ENCODE measurements at regions not wholly inside any gene's neighbourhood (a gene's known extent, or its start where the extent isn't known, plus 50 kb on each side); places are given as distances from the start of the nearest gene placed in this dataset.
A peak's percentile ranks its signal among the peaks of the same experiment; 100 is the strongest.

DNA sequence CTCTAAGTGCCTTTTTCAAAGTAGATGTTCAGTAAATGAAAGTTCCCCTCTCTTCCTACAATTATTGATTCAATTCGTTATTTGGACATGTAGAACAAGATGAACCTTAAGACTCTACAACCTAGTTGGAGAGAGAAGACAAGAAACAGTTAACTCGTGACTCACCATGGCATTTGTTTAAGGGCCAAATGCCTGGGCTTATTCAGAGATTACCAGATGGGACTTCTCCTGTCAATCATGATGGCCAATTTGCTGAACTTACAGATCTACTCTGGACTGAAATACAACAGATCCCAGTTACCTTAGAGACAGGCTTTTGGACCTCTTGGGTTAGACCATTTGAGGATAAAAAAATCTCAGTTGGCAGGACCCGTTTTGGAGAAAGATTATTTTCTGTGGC is 93.5 kb downstream of the C1orf94 start:
- Histone ChIP-seq H2AFZ (no peak overlapping the region), H3K9me3 (ENCODE audit: low read depth) (no peaks in the 10 kb centered on the region), H3F3A (ENCODE audit: insufficient read depth) (peaks cover 24% of the 10 kb centered on the region), H3K4me3 (no peak overlapping the region), H3K36me3 (ENCODE audit: low read depth) (no peaks in the 10 kb centered on the region), H3K27me3 (replicated peaks; ENCODE audit: insufficient read depth) (peaks cover 67% of the 10 kb centered on the region), H3K9ac (no peak overlapping the region), H3K9me2 (ENCODE audit: insufficient read depth) (no peaks in the 10 kb centered on the region), H3K4me2 (ENCODE audit: unreplicated experiment) (no peak overlapping the region), H3K4me1 (ENCODE audit: insufficient read depth) (peaks cover 15% of the 10 kb centered on the region), H4K20me1 (ENCODE audit: insufficient read depth) (no peaks in the 10 kb centered on the region), H3K79me2 (ENCODE audit: insufficient read depth) (no peaks in the 10 kb centered on the region), H3K27ac (no peak overlapping the region)
- DNase-seq: peak; percentile 9
- in situ Hi-C loops (cut with MboI): no loop called here
- WGBS, 2 experiments (ENCODE audit: low coverage in 1 of 2, low lambda C conversion rate in 2 of 2, missing lambda C conversion rate in 2 of 2): 39 to 49% methylated on average over 3 of the region's 3 CpGs
- TF ChIP-seq EZH2 (IDR thresholded peaks at IDR 0.05; ENCODE audit: insufficient read depth, poor library complexity, severe bottlenecking) (no peak), EZH2phosphoT487 (IDR thresholded peaks at IDR 0.05; ENCODE audit: insufficient read depth, low read depth) (no peak)

DNA sequence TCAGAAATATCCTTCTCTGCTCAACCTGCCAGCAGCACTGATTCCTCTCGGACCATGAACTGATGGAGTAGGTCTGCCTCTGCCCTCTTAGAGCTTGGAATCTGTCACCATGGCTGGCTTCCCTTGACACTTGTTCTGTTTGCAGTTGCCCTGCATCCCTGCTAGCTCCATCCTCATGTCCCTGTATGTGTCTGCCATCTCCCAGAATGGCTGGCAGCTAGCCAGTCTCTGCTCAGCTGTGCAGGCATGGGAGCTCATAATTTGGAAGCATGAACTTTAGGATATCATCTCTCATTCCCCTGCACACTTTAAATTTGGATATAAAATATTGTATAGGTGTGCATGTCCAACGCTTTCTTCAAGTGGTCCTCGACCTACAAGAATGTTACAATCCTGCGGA is 95.4 kb downstream of the C1orf94 start:
- Histone ChIP-seq H3K36me3 (ENCODE audit: low read depth) (no peaks in the 10 kb centered on the region), H3K4me1 (ENCODE audit: insufficient read depth) (peaks cover 13% of the 10 kb centered on the region), H3K9me3 (ENCODE audit: low read depth) (no peaks in the 10 kb centered on the region), H3K4me3 (no peak overlapping the region), H3K79me2 (ENCODE audit: insufficient read depth) (no peaks in the 10 kb centered on the region), H2AFZ (no peak overlapping the region), H4K20me1 (ENCODE audit: insufficient read depth) (no peaks in the 10 kb centered on the region), H3K27ac (no peak overlapping the region), H3K27me3 (replicated peaks; ENCODE audit: insufficient read depth) (peaks cover 62% of the 10 kb centered on the region), H3K9me2 (ENCODE audit: insufficient read depth) (no peaks in the 10 kb centered on the region), H3K9ac (no peak overlapping the region), H3K4me2 (ENCODE audit: unreplicated experiment) (no peak overlapping the region), H3F3A (ENCODE audit: insufficient read depth) (peaks cover 20% of the 10 kb centered on the region)
- no peak for DNase-seq
- in situ Hi-C loops (cut with MboI): no loop called here
- TF ChIP-seq EZH2 (IDR thresholded peaks at IDR 0.05; ENCODE audit: insufficient read depth, poor library complexity, severe bottlenecking) (no peak), EZH2phosphoT487 (IDR thresholded peaks at IDR 0.05; ENCODE audit: insufficient read depth, low read depth) (no peak)
- 57 to 61% methylated on average over 4 of the region's 4 CpGs for WGBS, 2 experiments (ENCODE audit: low coverage in 1 of 2, low lambda C conversion rate in 2 of 2, missing lambda C conversion rate in 2 of 2)

DNA sequence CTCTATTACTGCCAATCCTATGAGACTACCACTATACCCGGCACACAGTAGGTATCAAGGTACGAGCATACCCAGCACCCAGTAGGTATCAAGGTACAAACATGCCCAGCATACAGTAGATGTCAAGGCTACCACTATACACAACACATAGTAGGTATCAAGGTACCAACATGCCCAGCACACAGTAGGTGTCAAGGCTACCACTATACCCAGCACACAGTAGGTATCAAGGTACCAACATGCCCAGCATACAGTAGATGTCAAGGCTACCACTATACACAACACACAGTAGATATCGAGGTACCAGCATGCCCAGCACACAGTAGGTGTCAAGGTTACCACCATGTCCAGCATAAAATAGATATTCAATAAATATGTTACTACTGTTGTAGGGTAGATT is 98.4 kb downstream of the C1orf94 start:
- H3K27ac ChIP-seq: no peak overlapping the region
- H3K4me1 ChIP-seq (ENCODE audit: insufficient read depth): no peaks in the 10 kb centered on the region
- no peaks in the 10 kb centered on the region for H3K9me3 ChIP-seq (ENCODE audit: low read depth)
- no peaks in the 10 kb centered on the region for H4K20me1 ChIP-seq (ENCODE audit: insufficient read depth)
- no peak overlapping the region for H2AFZ ChIP-seq
- no peak overlapping the region for H3K4me2 ChIP-seq (ENCODE audit: unreplicated experiment)
- H3K9ac ChIP-seq: no peak overlapping the region
- H3K36me3 ChIP-seq (ENCODE audit: low read depth): no peaks in the 10 kb centered on the region
- H3K4me3 ChIP-seq: no peak overlapping the region
- peaks cover 87% of the 10 kb centered on the region for H3K27me3 ChIP-seq (replicated peaks; ENCODE audit: insufficient read depth)
- TF ChIP-seq EZH2phosphoT487 (IDR thresholded peaks at IDR 0.05; ENCODE audit: insufficient read depth, low read depth): no peak
- no peak for TF ChIP-seq EZH2 (IDR thresholded peaks at IDR 0.05; ENCODE audit: insufficient read depth, poor library complexity, severe bottlenecking)
- no peak for DNase-seq
- in situ Hi-C loops (cut with MboI): no loop called here
- 61 to 66% methylated on average over 3 of the region's 3 CpGs for WGBS, 2 experiments (ENCODE audit: low coverage in 1 of 2, low lambda C conversion rate in 2 of 2, missing lambda C conversion rate in 2 of 2)
- no peaks in the 10 kb centered on the region for H3K9me2 ChIP-seq (ENCODE audit: insufficient read depth)
- H3K79me2 ChIP-seq (ENCODE audit: insufficient read depth): no peaks in the 10 kb centered on the region
- no peaks in the 10 kb centered on the region for H3F3A ChIP-seq (ENCODE audit: insufficient read depth)

DNA sequence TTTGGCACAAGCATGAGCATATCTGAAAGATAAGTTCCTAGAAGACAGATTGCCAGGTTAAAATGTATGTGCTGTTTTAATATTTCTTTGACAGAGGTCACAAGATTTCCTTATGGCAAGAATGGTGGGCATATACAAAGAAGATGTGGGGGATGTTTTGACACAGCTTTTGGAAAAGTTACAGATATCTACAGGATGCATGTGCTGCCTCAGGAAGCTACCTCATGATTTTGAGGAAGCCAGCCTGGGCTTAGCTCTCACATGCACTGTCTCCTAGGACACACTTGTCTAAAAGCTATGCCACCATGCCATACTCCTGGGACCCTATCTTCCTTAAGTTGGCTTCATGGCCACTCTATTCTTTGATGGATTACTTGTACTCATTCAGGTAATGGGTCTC is 99.9 kb downstream of the C1orf94 start:
- H3K9me3 ChIP-seq (ENCODE audit: low read depth): no peaks in the 10 kb centered on the region
- no peaks in the 10 kb centered on the region for H3K79me2 ChIP-seq (ENCODE audit: insufficient read depth)
- in situ Hi-C loops (cut with MboI): no loop called here
- no peak for DNase-seq
- TF ChIP-seq EZH2phosphoT487 (IDR thresholded peaks at IDR 0.05; ENCODE audit: insufficient read depth, low read depth) (no peak), EZH2 (IDR thresholded peaks at IDR 0.05; ENCODE audit: insufficient read depth, poor library complexity, severe bottlenecking) (no peak)
- H2AFZ ChIP-seq: no peak overlapping the region
- H3K9me2 ChIP-seq (ENCODE audit: insufficient read depth): no peaks in the 10 kb centered on the region
- H3F3A ChIP-seq (ENCODE audit: insufficient read depth): no peaks in the 10 kb centered on the region
- H3K4me2 ChIP-seq (ENCODE audit: unreplicated experiment): no peak overlapping the region
- H3K36me3 ChIP-seq (ENCODE audit: low read depth): no peaks in the 10 kb centered on the region
- no peak overlapping the region for H3K9ac ChIP-seq
- no peaks in the 10 kb centered on the region for H4K20me1 ChIP-seq (ENCODE audit: insufficient read depth)
- H3K4me3 ChIP-seq: no peak overlapping the region
- no peak overlapping the region for H3K27ac ChIP-seq
- no peaks in the 10 kb centered on the region for H3K4me1 ChIP-seq (ENCODE audit: insufficient read depth)
- peaks cover 86% of the 10 kb centered on the region for H3K27me3 ChIP-seq (replicated peaks; ENCODE audit: insufficient read depth)

DNA sequence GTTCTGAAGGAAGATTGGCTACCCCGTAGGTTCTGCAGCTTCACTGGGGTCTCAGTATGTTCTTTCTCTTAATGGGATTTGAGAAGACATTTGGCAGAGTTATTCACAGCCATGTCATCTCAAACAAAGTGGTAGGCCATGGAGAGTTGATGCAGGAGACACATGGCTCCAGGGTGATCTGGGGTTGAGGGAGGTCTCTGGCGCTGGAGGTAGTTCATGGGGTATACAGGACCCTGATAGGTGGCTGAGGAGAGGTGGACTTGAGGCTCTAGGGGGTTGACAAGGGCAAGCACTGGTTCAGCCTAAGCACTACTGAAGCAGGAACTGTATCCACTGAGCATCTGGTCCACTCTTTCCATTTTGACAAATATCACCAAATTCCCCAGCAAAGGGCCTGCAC is 100.4 kb downstream of the C1orf94 start:
- Histone ChIP-seq H3K9ac (no peak overlapping the region), H3K9me2 (ENCODE audit: insufficient read depth) (no peaks in the 10 kb centered on the region), H3K4me2 (ENCODE audit: unreplicated experiment) (no peak overlapping the region), H3K27me3 (replicated peaks; ENCODE audit: insufficient read depth) (peaks cover 86% of the 10 kb centered on the region), H3K79me2 (ENCODE audit: insufficient read depth) (no peaks in the 10 kb centered on the region), H3F3A (ENCODE audit: insufficient read depth) (no peaks in the 10 kb centered on the region), H3K27ac (no peak overlapping the region), H2AFZ (no peak overlapping the region), H3K4me1 (ENCODE audit: insufficient read depth) (no peaks in the 10 kb centered on the region), H3K9me3 (ENCODE audit: low read depth) (no peaks in the 10 kb centered on the region), H3K4me3 (no peak overlapping the region), H3K36me3 (ENCODE audit: low read depth) (no peaks in the 10 kb centered on the region), H4K20me1 (ENCODE audit: insufficient read depth) (no peaks in the 10 kb centered on the region)
- in situ Hi-C loops (cut with MboI): no loop called here
- DNase-seq: no peak
- 38 to 56% methylated on average over 2 of the region's 2 CpGs for WGBS, 2 experiments (ENCODE audit: low coverage in 1 of 2, low lambda C conversion rate in 2 of 2, missing lambda C conversion rate in 2 of 2)
- TF ChIP-seq EZH2phosphoT487 (IDR thresholded peaks at IDR 0.05; ENCODE audit: insufficient read depth, low read depth) (no peak), EZH2 (IDR thresholded peaks at IDR 0.05; ENCODE audit: insufficient read depth, poor library complexity, severe bottlenecking) (no peak)
